ENCODE measurements at regions not wholly inside any gene's neighbourhood (a gene's known extent, or its start where the extent isn't known, plus 50 kb on each side); places are given as distances from the start of the nearest gene placed in this dataset.

DNA sequence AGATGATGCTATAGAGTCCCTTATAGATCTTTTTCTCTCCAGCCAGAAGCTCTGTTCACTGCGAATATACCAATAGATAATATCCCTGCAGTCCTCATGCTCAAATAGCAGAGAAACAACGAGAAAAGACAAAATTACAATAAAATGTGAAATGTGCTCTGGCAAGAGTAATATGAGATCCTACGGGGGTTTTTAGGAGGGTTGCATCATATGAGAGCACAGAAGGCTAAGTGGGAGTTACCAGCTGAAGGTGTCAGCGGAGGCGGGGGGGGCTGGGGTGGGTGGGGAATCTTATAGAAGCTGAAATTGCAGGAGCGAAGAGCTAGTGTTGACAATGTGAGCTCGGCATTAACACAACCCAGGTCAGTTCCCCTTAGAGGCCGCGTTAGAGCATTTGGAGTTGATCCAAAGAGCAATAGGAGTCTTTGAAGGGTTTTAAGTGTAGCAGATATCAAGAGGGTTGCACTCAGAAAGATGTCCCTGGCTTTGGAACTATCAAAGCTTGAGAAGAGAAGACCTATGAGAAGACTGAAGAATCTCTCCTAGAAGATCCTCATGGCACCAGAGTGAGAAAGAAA lies 109.7 kb downstream of the BASP1 start:
- BruUV-seq (replicated peaks): no TSS peak
- Histone ChIP-seq H2AFZ (ENCODE audit: low read depth, low read length) (no peak overlapping the region), H3K79me2 (ENCODE audit: control insufficient read depth, insufficient read depth, low read length) (no peaks in the 10 kb centered on the region), H3K9me1 (ENCODE audit: control insufficient read depth, insufficient read depth, low read length) (no peaks in the 10 kb centered on the region), H3K9me3 (replicated peaks; ENCODE audit: control insufficient read depth, insufficient read depth, low read depth, low read length) (no peaks in the 10 kb centered on the region), H3K27ac (ENCODE audit: extremely low read depth, low read depth, low read length) (no peak overlapping the region), H3K9ac (ENCODE audit: insufficient read depth in 1 of 2, low read depth in 2 of 2, low read length in 2 of 2) (no peak overlapping the region), H3K27me3 (ENCODE audit: control insufficient read depth in 2 of 2, insufficient read depth in 2 of 2, low read length in 2 of 2) (no peaks in the 10 kb centered on the region), H3K4me1 (replicated peaks in 1 of 2; ENCODE audit: control insufficient read depth in 2 of 2, insufficient read depth in 2 of 2, low read length in 2 of 2) (no peaks in the 10 kb centered on the region), H3K4me2 (ENCODE audit: insufficient read depth, low read length) (no peak overlapping the region), H3K4me3 (no peak overlapping the region), H3K36me3 (ENCODE audit: control insufficient read depth, insufficient read depth, low read length) (no peaks in the 10 kb centered on the region), H4K20me1 (replicated peaks; ENCODE audit: control insufficient read depth, insufficient read depth, low read length) (no peaks in the 10 kb centered on the region)
- ChIA-PET CTCF (ENCODE audit: low intra/inter-chr PET ratio) (no interaction called here), POLR2A (no interaction called here)
- DNase-seq (ENCODE audit: extremely low read depth in 1 of 4, low spot score in 3 of 4): no peak
- intact Hi-C loops (cut with micrococcal nuclease): no loop called here
- in situ Hi-C loops (cut with MboI): no loop called here
- no peak for FAIRE-seq
- no peak for ATAC-seq
- TF ChIP-seq, protein P1, sequence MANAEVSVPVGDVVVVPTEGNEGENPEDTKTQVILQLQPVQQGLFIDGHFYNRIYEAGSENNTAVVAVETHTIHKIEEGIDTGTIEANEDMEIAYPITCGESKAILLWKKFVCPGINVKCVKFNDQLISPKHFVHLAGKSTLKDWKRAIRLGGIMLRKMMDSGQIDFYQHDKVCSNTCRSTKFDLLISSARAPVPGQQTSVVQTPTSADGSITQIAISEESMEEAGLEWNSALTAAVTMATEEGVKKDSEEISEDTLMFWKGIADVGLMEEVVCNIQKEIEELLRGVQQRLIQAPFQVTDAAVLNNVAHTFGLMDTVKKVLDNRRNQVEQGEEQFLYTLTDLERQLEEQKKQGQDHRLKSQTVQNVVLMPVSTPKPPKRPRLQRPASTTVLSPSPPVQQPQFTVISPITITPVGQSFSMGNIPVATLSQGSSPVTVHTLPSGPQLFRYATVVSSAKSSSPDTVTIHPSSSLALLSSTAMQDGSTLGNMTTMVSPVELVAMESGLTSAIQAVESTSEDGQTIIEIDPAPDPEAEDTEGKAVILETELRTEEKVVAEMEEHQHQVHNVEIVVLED (CRISPR knock-in tag; IDR thresholded peaks at IDR 0.05): no peak
- TF ChIP-seq ZSCAN32 (CRISPR knock-in tag; IDR thresholded peaks at IDR 0.05): no peak
- WGBS (ENCODE audit: insufficient coverage, low coverage, missing lambda C conversion rate): 0% methylated on average over 8 of the region's 9 CpGs

DNA sequence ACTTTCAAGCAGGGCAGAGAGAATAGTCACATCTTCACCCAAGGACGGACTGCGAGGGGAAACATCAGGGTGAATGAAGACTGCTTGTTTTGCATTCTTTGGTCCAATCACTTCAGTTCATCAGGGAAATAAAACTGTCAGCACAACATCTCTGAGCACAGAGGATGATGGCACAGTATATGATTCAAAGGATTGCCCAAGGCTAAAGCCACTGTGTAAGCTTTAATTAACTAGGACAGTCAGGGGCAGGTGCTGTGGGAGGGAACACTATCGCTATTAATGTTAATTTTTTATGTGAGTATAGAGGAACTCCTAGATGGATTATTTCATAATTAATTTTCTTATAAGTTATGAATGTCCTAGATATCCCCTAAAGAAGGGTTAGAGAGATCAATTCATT lies 112.1 kb downstream of the BASP1 start:
- no peaks in the 10 kb centered on the region for H3K27me3 ChIP-seq (ENCODE audit: control insufficient read depth in 2 of 2, insufficient read depth in 2 of 2, low read length in 2 of 2)
- H3K4me3 ChIP-seq: no peak overlapping the region
- TF ChIP-seq SAFB (IDR thresholded peaks at IDR 0.05; ENCODE audit: borderline replicate concordance, low read depth, low read length) (no peak), KHSRP (IDR thresholded peaks at IDR 0.05) (no peak)
- ChIA-PET CTCF (ENCODE audit: low intra/inter-chr PET ratio) (no interaction called here), POLR2A (interaction anchor here (0.8 kb wide), 1 partner anchor 9 kb away, joined by 3 read pairs; no protein-coding TSS in a partner anchor)
- H3K79me2 ChIP-seq (ENCODE audit: control insufficient read depth, insufficient read depth, low read length): no peaks in the 10 kb centered on the region
- H3K9me1 ChIP-seq (ENCODE audit: control insufficient read depth, insufficient read depth, low read length): no peaks in the 10 kb centered on the region
- no peaks in the 10 kb centered on the region for H3K4me1 ChIP-seq (replicated peaks in 1 of 2; ENCODE audit: control insufficient read depth in 2 of 2, insufficient read depth in 2 of 2, low read length in 2 of 2)
- in situ Hi-C loops (cut with MboI) (no loop called here), intact Hi-C loops (cut with micrococcal nuclease) (no loop called here)
- no peak overlapping the region for H3K4me2 ChIP-seq (ENCODE audit: insufficient read depth, low read length)
- H2AFZ ChIP-seq (ENCODE audit: low read depth, low read length): no peak overlapping the region
- no peaks in the 10 kb centered on the region for H3K9me3 ChIP-seq (replicated peaks; ENCODE audit: control insufficient read depth, insufficient read depth, low read depth, low read length)
- H3K9ac ChIP-seq (ENCODE audit: insufficient read depth in 1 of 2, low read depth in 2 of 2, low read length in 2 of 2): no peak overlapping the region
- DNase-seq (ENCODE audit: extremely low read depth in 1 of 4, low spot score in 3 of 4) (no peak), ATAC-seq (no peak), FAIRE-seq (no peak)
- 3% methylated on average over 3 of the region's 3 CpGs for WGBS (ENCODE audit: insufficient coverage, low coverage, missing lambda C conversion rate)
- H3K27ac ChIP-seq (ENCODE audit: extremely low read depth, low read depth, low read length): no peak overlapping the region
- H4K20me1 ChIP-seq (replicated peaks; ENCODE audit: control insufficient read depth, insufficient read depth, low read length): no peaks in the 10 kb centered on the region
- no TSS peak for BruUV-seq (replicated peaks)
- no peaks in the 10 kb centered on the region for H3K36me3 ChIP-seq (ENCODE audit: control insufficient read depth, insufficient read depth, low read length)

Data from K562 (cell line).